K562 (cell line): ENCODE measurements at regions not wholly inside any gene's neighbourhood (a gene's known extent, or its start where the extent isn't known, plus 50 kb on each side); places are given as distances from the start of the nearest gene placed in this dataset.

Source experiments
- ATF3 ChIP-seq, 2 experiments: fragments of 450-650 bp in 1 of 2; sonication (generic) in 1 of 2; formaldehyde crosslinking in 1 of 2; IDR thresholded peaks in 1 of 2; conservative IDR thresholded peaks in 1 of 2; 2 replicates each; pipeline versions ENCODE4 v1.6.1 to v1.8.1; 2016 to 2023; ENCODE audit warnings: mild to moderate bottlenecking in 2 of 2, moderate library complexity in 2 of 2, inconsistent platforms in 1 of 2, missing genetic modification reagents in 1 of 2
- CBFA2T2 ChIP-seq: fragments of 450-650 bp; conservative IDR thresholded peaks from 2 replicates; pipeline ENCODE4 v1.6.1; 2017; ENCODE audit warnings: mild to moderate bottlenecking
- FOSL1 ChIP-seq: fragments of 200-800 bp; sonication (Bioruptor generic); conservative IDR thresholded peaks from 2 replicates; pipeline ENCODE4 v1.6.1; 2016; ENCODE audit warnings: missing genetic modification characterization, missing compliant biosample characterization
- FOXA3 ChIP-seq, 2 experiments: fragments of 450-650 bp in 1 of 2; sonication (generic) in 1 of 2; formaldehyde crosslinking; IDR thresholded peaks in 1 of 2; conservative IDR thresholded peaks in 1 of 2; 2 replicates each; pipeline versions ENCODE4 v1.4.0 to v1.8.0; 2020 to 2022; ENCODE audit warnings: mild to moderate bottlenecking in 2 of 2, missing genetic modification reagents in 1 of 2
- FOXJ2 ChIP-seq: fragments of 200-800 bp; sonication (Bioruptor generic); IDR thresholded peaks from 2 replicates; pipeline ENCODE4 v1.6.1; 2016; ENCODE audit warnings: missing genetic modification characterization, missing compliant biosample characterization
- FOXK2 ChIP-seq, 2 experiments: fragments of 450-650 bp; IDR thresholded peaks in 1 of 2; conservative IDR thresholded peaks in 1 of 2; 2 replicates each; pipeline ENCODE4 v1.6.1; 2016; ENCODE audit warnings: low read depth in 2 of 2, mild to moderate bottlenecking in 1 of 2
- HNRNPL ChIP-seq: fragments of 200-400 bp; formaldehyde crosslinking; IDR thresholded peaks from 2 replicates; pipeline ENCODE4 v1.6.1; 2017; ENCODE audit warnings: low read depth, mild to moderate bottlenecking, low read length
- JUND ChIP-seq, 2 experiments: IDR thresholded peaks; 2 replicates in 1 of 2; 3 replicates in 1 of 2; pipeline ENCODE4 v1.6.1; 2011; ENCODE audit warnings: borderline replicate concordance in 2 of 2, low read depth in 2 of 2, low read length in 2 of 2, improper control_type of control experiment in 1 of 2, missing biosample characterization in 1 of 2, missing genetic modification characterization in 1 of 2, missing genetic modification reagents in 1 of 2
- NCOR1 ChIP-seq: fragments of 450-650 bp; IDR thresholded peaks from 2 replicates; pipeline ENCODE4 v1.6.1; 2016; ENCODE audit warnings: mild to moderate bottlenecking, moderate library complexity
- POLR3A ChIP-seq: IDR thresholded peaks from 2 replicates; pipeline ENCODE4 v1.6.1; 2011; ENCODE audit warnings: borderline replicate concordance, mild to moderate bottlenecking, moderate library complexity; ENCODE audit not compliant: insufficient read length, insufficient read depth; ENCODE audit errors: extremely low read depth
- TFE3 ChIP-seq: fragments of 450-650 bp; formaldehyde crosslinking; IDR thresholded peaks from 2 replicates; pipeline ENCODE4 v1.4.0; 2020; ENCODE audit warnings: mild to moderate bottlenecking, mixed read lengths
- ZNF140 ChIP-seq: fragments of 250-450 bp; sonication (Bioruptor Pico); IDR thresholded peaks from 2 replicates; pipeline ENCODE4 v1.8.0; 2021; ENCODE audit warnings: moderate library complexity, mild to moderate bottlenecking, inconsistent platforms
- ZNF511 ChIP-seq: sonication (generic); formaldehyde crosslinking; IDR thresholded peaks from 2 replicates; pipeline ENCODE4 v1.8.0; 2022; ENCODE audit warnings: mild to moderate bottlenecking, missing genetic modification reagents
- ZNF57 ChIP-seq: fragments of 450-650 bp; formaldehyde crosslinking; IDR thresholded peaks from 2 replicates; pipeline ENCODE4 v1.4.0; 2020; ENCODE audit warnings: mild to moderate bottlenecking, moderate library complexity
- ZNF707 ChIP-seq: fragments of 250-450 bp; sonication (Bioruptor Pico); conservative IDR thresholded peaks from 2 replicates; pipeline ENCODE4 v1.8.0; 2022; ENCODE audit warnings: inconsistent platforms, mild to moderate bottlenecking, moderate library complexity

- TF ChIP-seq TFE3 (no peak), NCOR1 (no peak), ZNF707 (CRISPR knock-in tag) (no peak), HNRNPL (no peak), ATF3 (IDR thresholded peaks at IDR 0.05) (peak; percentile 16; the same call in 1 of the 2 replicates), ATF3 (CRISPR knock-in tag; conservative IDR thresholded peaks at IDR 0.05) (no peak), JUND (IDR thresholded peaks at IDR 0.05; ENCODE audit: borderline replicate concordance, low read depth, low read length) (no peak), JUND (tag; IDR thresholded peaks at IDR 0.05; ENCODE audit: borderline replicate concordance, low read depth, low read length) (no peak), ZNF140 (CRISPR knock-in tag) (no peak), FOXA3 (CRISPR knock-in tag; conservative IDR thresholded peaks at IDR 0.05 in 1 of 2, IDR thresholded peaks at IDR 0.05 in 1 of 2) (peak in 1 of 2 experiments; percentile 42; a peak in 1 of 4 replicates), CBFA2T2 (no peak), POLR3A (no peak), FOXJ2 (tag) (0 out of 2 replicates have a peak, but pooled peaks have one; percentile 54), ZNF511 (CRISPR knock-in tag) (no peak), FOXK2 (conservative IDR thresholded peaks at IDR 0.05 in 1 of 2, IDR thresholded peaks at IDR 0.05 in 1 of 2; ENCODE audit: low read depth in 2 of 2) (no peak), ZNF57 (CRISPR knock-in tag) (no peak), FOSL1 (tag) (peak; percentile 50)
- TF ChIP-seq, all 486 proteins: peak for 4
Measured at GRCh38 chr15:87348746-87349145, 907.8 kb downstream of the NTRK3 start (continued).
